ENCODE measurements at regions not wholly inside any gene's neighbourhood (a gene's known extent, or its start where the extent isn't known, plus 50 kb on each side); places are given as distances from the start of the nearest gene placed in this dataset.
"Not testable (repeated sequence)": the region's sequence is repeated elsewhere in the genome, so short reads cannot be mapped to it uniquely, and the experiment has no call there.

- H3K4me3 ChIP-seq = no peak overlapping the region
- no peaks in the 10 kb centered on the region for H3K4me1 ChIP-seq
- H3K36me3 ChIP-seq = no peaks in the 10 kb centered on the region
- DNase-seq (ENCODE audit: low spot score in 2 of 2) = no peak
- no peak for TF ChIP-seq POLR2AphosphoS5 (IDR thresholded peaks at IDR 0.05)
- TF ChIP-seq CTCF (IDR thresholded peaks at IDR 0.05) = no peak
- TF ChIP-seq POLR2A (IDR thresholded peaks at IDR 0.05) = no peak
- H3K27ac ChIP-seq = no peak overlapping the region
- intact Hi-C loops (cut with DNase I; ENCODE audit: low total_unique reads) = no loop called here
- peaks cover 0 to 4% of the 10 kb centered on the region in 2 donors for H3K9me3 ChIP-seq
- H3K27me3 ChIP-seq = no peaks in the 10 kb centered on the region
These were observed 281.7 kb upstream of the G2E3 start for GRCh38 chr14:30277268-30277667.

GRCh38 chr14:30278856-30279255, 280.1 kb upstream of the G2E3 start:
- H3K27ac ChIP-seq; H3K9me3 ChIP-seq; H3K36me3 ChIP-seq; H3K4me3 ChIP-seq; DNase-seq (ENCODE audit: low spot score in 2 of 2); H3K27me3 ChIP-seq; H3K4me1 ChIP-seq; intact Hi-C loops (cut with DNase I; ENCODE audit: low total_unique reads): not testable (repeated sequence)

GRCh38 chr14:30283822-30284446, 275.0 kb upstream of the G2E3 start:
- Histone ChIP-seq H3K27ac (no peak overlapping the region), H3K9me3 (peaks cover 0 to 4% of the 10 kb centered on the region in 2 donors), H3K36me3 (no peaks in the 10 kb centered on the region), H3K27me3 (no peaks in the 10 kb centered on the region), H3K4me3 (no peak overlapping the region), H3K4me1 (no peaks in the 10 kb centered on the region)
- TF ChIP-seq CTCF (IDR thresholded peaks at IDR 0.05) = peak in 2 of 3 donors; percentile 23
- no peak for TF ChIP-seq POLR2A (IDR thresholded peaks at IDR 0.05)
- TF ChIP-seq POLR2AphosphoS5 (IDR thresholded peaks at IDR 0.05) = no peak
- DNase-seq (ENCODE audit: low spot score in 2 of 2) = no peak
- intact Hi-C loops (cut with DNase I; ENCODE audit: low total_unique reads) = no loop called here

GRCh38 chr14:30284808-30285207, 274.1 kb upstream of the G2E3 start:
- Histone ChIP-seq H3K4me1 (no peaks in the 10 kb centered on the region), H3K27me3 (no peaks in the 10 kb centered on the region), H3K9me3 (peaks cover 0 to 4% of the 10 kb centered on the region in 2 donors), H3K36me3 (no peaks in the 10 kb centered on the region), H3K27ac (no peak overlapping the region), H3K4me3 (no peak overlapping the region)
- TF ChIP-seq POLR2A (IDR thresholded peaks at IDR 0.05) (no peak), POLR2AphosphoS5 (IDR thresholded peaks at IDR 0.05) (no peak), CTCF (IDR thresholded peaks at IDR 0.05) (no peak)
- intact Hi-C loops (cut with DNase I; ENCODE audit: low total_unique reads) = no loop called here
- DNase-seq (ENCODE audit: low spot score in 2 of 2) = no peak

- no peak for TF ChIP-seq CTCF (IDR thresholded peaks at IDR 0.05)
- TF ChIP-seq POLR2AphosphoS5 (IDR thresholded peaks at IDR 0.05) = no peak
- TF ChIP-seq POLR2A (IDR thresholded peaks at IDR 0.05) = no peak
- intact Hi-C loops (cut with DNase I; ENCODE audit: low total_unique reads) = no loop called here
- no peak for DNase-seq (ENCODE audit: low spot score in 2 of 2)
These were observed 271.1 kb upstream of the G2E3 start for GRCh38 chr14:30287579-30288445.

More at GRCh38 chr14:30287579-30288445, 271.1 kb upstream of the G2E3 start:
- Histone ChIP-seq H3K9me3 (no peaks in the 10 kb centered on the region), H3K4me1 (no peaks in the 10 kb centered on the region), H3K4me3 (no peak overlapping the region), H3K36me3 (no peaks in the 10 kb centered on the region), H3K27me3 (no peaks in the 10 kb centered on the region), H3K27ac (no peak overlapping the region)

Measured in breast epithelium (tissue), 4 donors.